ENCODE measurements at regions not wholly inside any gene's neighbourhood (a gene's known extent, or its start where the extent isn't known, plus 50 kb on each side); places are given as distances from the start of the nearest gene placed in this dataset.

DNA sequence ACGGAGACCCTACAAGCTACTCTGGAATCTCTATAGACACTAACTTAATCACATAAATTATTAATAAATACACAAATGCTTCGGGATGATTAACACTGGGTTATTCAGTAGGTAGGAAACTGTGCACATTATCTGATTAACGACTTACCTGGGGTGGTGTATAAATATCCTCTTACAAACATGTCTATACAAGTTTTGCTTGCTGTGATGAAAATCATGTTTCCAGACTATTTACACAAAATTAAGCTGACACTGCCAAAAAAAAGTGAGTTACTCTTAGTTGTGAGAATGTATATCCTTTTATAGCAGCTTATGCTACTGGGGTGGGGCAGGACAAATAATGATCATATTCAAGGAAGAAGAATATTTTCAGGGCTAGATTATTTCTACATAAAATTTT, 314.6 kb downstream of the C7orf25 start:
- no peak for TF ChIP-seq CTCF (IDR thresholded peaks at IDR 0.05)
- TF ChIP-seq POLR2A (IDR thresholded peaks at IDR 0.05) = no peak
